ENCODE measurements at regions not wholly inside any gene's neighbourhood (a gene's known extent, or its start where the extent isn't known, plus 50 kb on each side); places are given as distances from the start of the nearest gene placed in this dataset.

DNA sequence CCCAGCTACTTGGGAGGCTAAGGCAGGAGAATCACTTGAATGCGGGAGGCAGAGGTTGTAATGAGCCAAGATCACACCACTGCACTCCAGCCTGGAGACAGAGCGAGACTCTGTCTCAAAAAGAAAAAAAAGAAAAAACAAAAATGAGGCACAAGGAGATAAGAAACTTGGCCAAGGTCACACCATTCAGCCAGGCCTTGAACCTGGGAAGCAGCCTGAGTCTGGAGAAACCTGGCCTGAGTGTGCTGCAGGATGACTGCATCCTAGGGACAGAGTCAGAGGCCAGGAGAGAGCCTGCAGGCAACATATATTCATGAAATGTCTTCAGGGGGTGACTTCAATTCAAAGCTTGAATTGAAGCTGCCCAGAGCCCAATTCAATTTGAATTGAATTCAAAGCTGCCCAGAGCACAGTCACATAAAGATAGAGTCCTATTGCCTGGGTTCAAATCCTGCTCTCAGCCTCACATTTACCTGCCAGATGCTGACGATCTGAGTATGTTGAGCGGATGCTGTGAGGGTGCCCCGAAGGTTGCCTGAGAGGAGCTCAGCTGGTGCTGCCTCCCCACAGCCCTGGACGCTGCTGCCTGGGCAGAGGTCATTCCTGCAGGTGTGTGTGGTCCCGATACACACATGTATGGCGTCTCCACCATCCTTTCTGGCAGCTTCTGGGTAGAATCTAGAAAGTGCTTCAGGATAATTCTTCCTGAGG, 307.7 kb downstream of the AJAP1 start:
- no peak for DNase-seq (ENCODE audit: low read depth in 2 of 2)

DNA sequence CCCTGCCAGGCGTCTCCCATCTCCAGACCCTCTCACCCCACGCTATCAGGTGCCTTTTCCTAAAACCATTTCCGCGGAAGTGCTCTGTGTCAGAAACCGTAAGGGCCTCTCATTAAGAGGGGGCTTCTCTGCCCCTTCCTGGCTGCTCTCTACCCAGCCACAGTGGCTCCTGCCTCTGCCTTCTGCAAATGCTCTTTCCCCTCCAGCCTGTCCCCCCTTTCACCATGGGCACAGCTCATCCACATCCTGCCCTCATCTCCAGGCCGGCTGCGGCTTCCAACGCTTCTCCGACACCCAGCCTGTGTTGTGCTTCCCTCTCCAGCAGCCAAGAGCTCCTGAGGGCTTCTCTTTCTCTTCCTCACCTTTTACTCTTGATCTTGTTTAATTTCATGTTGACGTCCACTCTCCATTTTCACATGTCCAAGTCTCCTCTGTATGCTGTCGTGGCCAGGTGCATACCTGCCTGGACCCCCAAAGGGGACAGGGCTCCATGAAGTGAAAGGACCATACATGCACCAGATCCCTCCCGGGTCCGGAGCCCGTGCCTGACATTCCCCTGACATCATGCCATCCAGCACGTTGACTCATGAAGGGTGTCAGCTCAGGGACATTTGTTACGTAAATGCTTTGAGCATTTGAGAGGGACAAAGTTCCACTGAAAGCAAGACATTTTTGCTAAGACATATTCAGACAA, 306.5 kb downstream of the AJAP1 start:
- DNase-seq (ENCODE audit: low read depth in 2 of 2): no peak

DNA sequence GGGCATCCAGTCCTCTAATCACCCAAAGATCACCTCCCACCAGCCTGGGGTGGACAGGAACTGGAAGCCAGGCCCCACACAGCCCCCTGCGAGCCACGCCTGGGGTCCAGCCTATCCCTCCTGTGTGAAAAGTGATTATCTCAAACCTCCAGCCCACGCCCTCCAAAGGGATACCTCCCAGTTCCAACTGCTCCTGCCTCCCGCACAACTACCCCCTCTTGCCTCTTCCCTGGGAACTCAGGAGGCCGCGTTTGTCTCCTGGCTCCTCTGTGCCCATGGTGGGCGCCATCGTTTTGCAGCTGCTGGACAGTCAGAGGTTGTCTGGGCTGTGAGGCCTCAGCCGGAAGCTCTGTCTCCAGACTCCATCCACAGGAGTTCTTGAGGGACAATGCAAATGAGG, 305.9 kb downstream of the AJAP1 start:
- no peak for DNase-seq (ENCODE audit: low read depth in 2 of 2)

DNA sequence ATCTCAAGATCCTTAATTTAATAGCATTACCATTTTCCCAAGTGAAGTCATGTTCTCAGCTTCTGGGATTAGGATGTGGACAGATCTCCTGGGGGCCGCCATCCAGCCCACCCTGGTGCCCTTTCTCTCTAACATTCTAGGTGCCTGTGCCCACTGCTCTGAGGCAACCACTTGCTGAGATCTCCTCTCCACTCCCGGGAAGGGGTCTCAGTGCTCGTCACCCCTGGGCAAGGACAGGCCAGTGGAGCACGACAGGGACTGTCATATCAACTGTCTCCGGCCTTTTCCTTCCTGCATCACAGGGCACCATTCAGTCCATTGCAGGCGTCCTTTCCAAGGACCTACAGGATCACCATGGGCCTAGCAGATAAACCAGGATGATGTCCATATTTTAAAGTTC, 304.8 kb downstream of the AJAP1 start:
- DNase-seq (ENCODE audit: low read depth in 2 of 2): no peak

DNA sequence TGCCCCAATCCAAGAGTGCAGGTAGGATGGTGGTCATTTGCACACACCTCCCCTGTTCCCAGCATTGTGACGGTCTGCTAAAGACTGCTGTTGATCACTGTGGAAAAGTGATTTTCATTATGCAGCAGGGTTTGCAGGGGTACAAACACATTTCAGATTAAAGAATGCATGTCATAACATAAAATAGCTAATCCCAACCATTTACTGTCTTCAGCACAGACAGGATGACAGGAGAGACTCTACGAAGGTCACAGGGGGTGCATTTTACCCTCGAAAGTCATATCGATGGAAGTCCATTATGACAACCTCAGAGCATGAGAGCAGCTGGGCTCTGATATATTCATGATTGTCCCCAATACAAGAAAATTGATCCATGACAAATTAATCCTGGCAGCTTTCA, 302.6 kb downstream of the AJAP1 start:
- DNase-seq (ENCODE audit: low read depth in 2 of 2): no peak

DNA sequence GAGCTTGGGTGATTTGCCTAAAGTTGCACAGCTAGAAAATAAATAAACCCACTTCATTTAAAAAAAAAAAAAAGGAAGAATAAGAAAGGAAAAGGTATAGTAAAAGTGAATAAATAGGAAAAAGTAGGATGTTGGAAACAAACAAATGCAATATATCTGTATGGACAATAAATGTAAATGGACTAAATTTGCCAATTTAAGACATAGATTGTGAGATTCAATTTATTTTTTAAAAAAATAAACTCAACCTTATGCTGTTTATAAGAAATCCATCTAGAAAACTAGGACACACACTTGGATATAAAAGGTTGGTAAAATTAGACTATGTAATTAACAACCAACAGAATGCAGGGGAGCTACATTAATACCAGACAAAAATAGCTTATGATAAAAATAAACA, 300.0 kb downstream of the AJAP1 start:
- DNase-seq (ENCODE audit: low read depth in 2 of 2): no peak

DNA sequence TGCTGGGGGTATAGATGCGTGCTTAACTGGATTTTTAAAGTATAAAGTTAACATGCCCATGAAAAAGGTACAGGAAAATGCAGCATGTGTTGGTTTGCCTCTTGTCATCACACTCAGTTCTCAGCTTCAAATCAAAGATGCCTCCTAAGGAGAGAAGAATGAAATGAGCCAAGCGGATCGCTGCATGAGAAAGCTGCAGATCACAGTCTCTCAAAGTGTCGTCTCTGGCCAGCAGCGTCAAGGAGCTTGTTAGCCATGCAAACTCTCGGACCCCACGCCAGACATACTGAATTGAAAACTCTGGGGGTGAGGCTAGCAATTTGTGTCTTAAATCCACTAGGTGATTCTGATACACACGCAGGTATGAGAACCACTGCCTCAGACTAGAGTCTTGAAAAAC, 297.2 kb downstream of the AJAP1 start:
- DNase-seq (ENCODE audit: low read depth in 2 of 2): no peak

DNA sequence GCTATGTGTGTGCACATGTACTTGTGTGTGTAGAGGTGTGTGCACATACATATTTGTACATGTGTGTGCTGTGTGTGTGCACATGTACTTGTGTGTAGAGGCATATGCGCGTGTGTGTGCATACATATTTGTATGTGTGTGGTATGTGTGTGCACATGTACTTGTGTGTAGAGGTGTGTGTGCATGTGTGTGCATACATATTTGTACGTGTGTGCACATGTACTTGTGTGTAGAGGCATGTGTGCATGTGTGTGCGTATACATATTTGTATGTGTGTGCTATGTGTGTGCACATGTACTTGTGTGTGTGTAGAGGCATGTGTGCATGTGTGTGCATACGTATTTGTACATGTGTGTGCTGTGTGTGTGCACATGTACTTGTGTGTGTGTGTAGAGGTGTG, 291.9 kb downstream of the AJAP1 start:
- DNase-seq (ENCODE audit: low read depth in 2 of 2): no peak

DNA sequence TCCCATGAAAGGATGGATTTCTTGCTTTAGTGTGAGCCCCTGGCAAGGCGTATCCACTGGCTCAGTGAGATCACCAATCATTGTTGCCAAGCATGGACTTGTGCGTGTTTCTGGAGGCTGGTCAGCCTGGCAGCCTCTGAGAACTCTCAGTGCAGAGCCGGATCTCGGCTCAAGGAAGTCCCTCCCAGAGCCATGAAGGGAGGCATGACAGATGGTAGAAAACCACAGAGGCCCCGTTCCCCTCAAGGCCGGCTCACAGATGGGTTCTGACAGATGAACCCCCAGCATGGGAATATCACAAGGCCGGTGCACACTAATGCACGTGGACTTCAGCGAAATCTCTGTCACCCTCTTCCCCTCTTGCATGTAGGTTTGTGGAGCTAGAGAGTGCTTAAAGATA, 290.5 kb downstream of the AJAP1 start:
- no peak for DNase-seq (ENCODE audit: low read depth in 2 of 2)

DNA sequence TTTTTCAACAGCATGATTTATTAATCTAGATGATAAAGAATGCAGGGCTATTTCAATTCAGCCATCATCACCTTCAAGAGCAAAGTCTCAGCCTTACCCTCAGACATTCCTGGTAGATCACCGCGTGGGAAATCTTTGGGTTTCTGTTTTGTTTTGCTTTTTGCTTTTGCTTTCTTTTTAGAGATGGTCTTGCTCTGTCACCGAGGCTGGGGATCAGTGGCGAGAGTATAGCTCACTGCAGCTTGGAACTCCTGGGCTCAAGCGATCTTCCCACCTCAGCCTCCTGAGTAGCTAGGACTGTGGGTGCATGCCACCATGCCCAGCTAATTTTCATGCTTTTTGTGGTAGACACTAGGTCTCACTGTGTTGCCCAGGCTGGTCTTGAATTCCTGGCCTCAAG, 289.7 kb downstream of the AJAP1 start:
- DNase-seq (ENCODE audit: low read depth in 2 of 2): no peak

DNA sequence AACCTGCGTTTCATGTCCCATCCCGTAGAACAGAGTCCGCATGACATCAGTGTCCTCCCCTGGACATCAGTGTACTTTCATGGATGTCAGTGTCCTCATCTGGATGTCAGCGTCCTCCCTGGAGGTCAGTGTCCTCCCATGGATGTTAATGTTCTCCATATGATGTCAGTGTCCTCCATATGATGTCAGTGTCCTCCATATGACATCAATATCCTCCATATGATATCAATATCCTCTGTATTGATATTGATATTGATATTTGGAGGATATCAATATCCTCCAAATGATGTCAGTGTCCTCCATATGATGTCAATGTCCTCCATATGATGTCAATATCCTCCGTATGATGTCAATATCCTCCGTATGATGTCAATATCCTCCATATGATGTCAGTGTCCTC, 284.9 kb downstream of the AJAP1 start:
- DNase-seq (ENCODE audit: low read depth in 2 of 2): no peak

DNA sequence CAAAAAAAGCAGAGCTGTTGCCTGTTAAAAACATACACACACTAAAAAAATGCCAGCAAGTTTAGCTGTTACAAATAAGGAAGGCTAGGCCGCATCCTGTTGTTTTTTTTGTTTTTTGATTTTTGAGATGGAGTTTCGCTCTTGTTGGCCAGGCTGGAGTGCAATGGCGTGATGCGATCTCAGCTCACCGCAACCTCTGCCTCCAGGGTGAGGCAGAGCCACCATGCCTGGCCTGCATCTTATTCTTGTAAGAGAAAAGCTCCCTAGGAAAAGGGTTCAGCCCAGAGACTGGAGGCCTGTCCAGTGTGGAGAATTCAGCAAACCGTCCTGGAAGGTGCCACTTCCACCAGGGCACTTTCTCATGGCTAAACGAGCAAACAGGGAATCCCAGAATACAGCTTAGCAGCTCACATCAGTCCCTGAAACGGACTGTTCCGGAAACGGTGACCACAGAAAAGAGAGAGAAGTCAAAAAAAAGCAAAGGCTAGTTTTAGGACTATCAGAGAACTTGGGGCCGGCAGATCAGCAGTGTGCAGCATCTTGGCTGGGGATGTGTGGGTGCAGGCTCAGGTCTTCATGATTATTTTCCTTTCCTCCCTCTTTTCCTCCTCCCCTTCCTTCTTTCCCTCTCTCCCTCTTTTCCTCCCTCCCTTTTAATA, 283.6 kb downstream of the AJAP1 start:
- no peak for DNase-seq (ENCODE audit: low read depth in 2 of 2)

DNA sequence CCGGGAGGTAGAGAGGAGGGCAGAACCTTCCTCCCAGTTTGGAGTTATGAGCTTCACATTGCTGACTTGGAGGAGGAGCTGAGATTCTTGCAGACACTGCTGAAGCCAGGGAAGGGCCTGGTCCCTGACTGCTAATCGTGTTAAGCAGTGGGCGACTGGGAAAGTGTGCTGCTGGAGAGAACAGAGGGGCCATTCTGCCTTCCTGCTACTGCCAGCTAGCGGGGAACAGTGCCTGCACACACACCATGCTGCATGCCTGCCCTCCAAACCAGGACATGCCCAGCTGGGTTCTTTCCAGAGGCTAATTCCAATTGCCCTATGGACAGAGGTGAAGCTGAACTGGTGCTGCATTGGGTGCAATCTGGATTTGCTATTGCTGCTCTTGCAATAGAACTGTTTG, 281.4 kb downstream of the AJAP1 start:
- no peak for DNase-seq (ENCODE audit: low read depth in 2 of 2)

DNA sequence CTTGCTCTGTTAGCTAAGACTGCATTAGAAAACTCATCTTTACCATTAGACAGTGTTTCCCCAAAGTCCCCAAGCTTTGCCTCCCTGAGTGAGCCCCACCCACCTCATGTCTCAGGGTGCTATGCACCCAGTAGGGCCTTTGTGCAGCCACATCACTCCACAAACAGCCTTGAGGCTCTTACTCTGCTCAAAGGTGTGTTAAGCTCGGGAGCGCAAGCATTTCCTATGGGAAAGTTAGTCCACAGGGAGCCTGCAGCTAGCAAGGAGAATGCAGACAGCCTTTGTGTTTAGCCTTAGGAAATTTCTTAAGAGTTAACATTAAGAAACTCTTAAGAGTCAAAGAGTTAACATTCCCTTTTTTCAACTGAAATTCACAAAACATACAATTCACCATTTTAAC, 278.8 kb downstream of the AJAP1 start:
- DNase-seq (ENCODE audit: low read depth in 2 of 2): no peak

DNA sequence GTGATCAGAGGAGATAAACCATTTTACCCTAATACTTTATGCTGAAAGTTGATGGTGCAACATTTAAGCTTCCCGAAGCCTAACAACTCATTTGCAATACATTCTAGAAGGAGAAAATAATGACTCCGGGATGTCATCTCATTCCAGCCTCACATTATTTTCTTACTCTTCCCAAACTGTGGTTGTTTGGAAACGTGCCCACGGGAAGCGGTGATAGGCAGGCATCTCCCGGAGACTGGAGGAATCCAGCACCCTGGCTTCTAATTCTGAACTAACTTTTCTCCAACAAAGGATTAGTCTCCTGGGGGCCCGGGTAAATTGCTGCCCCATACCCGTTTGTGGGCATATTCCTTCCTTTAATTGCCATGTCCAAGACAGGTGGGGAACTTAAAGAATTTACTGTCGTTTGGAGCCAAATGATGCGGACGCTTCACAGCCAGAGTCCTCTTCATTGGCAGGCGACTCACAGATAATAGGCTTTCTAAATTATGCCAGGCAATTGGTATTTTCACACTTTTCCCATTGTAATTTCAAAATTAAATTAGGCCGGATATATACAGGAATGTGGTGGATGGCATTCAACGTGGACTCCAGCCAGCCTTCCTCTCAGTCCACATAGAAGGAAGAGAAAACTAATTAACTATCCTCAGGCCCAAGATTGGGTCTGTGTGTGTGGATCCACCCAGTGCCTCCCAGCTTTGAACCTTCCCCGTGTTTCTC, 278.1 kb downstream of the AJAP1 start:
- no peak for DNase-seq (ENCODE audit: low read depth in 2 of 2)

DNA sequence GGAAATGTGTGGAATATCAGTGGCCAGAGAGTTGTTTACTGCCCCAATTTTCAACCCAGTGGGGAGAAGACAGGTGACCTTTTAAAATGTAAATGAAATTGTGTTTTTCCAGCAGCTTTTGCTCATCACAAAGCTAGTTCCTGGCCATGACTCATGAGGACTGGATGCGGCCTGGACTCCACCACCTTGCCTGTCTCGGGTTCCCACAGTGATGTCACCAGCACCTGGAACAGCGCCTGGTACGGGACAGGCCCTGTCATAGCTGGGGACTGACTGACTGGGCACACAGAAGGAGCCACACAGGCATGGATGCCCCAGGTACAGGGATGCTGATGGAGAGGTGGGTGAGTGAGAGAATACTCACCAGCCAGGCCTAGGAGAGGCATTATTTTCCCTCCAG, 277.1 kb downstream of the AJAP1 start:
- DNase-seq (ENCODE audit: low read depth in 2 of 2): no peak

DNA sequence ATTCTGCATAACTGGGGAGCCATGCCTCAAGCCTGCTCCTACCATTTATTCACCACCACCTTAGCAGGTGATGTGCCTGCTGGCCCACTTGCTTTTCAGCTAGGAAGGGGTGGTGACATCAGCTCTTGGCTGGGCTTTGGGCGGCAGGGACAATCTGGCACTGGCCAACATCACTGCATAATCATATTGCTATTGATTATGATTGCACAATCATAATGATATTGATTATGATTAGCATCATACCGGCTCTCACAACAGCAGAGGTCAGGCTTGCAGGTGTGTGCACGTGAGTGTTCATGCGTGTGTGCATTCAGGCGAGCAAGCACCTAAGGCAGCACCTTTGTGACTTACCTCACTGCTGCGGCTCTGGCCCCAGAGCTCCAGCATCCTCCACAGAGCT, 273.8 kb downstream of the AJAP1 start:
- no peak for DNase-seq (ENCODE audit: low read depth in 2 of 2)

DNA sequence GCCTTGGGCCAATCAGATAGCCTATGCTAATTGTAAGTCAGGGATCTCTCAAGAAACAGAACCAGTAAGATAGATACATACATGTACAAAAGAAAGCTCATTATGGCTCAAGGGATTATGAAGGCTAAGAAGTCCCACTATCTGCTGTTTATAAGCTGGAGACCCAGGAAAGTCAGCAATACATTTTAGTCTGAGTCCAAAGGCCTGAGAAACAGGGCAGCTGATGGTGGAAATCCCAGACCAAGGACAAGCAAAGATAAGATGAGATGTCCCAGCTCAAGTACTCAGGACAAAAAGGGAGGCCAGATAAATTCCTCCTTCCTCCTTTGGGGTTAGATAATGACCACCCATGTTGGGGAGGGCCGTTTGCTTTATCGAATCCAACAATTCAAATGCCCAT, 269.9 kb downstream of the AJAP1 start:
- DNase-seq (ENCODE audit: low read depth in 2 of 2): no peak

DNA sequence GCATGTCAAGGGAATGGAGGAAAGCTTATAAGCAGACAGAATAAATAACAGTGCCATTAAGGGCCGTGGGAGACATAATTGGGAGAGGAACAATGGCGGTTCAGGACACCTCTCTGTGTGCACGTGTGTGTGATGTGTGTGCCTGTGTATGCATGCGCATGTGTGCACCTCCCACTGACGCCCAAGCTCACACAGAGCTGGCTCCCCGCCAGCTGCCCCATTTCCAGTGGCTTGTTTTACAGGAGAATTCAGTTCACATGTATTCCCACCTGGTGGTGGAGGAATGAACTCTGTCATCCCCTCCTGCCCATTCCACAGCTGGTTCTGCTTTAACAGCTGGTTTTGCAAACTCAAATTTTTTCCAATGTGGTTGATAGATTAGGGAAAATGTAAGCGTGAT, 262.2 kb downstream of the AJAP1 start:
- no peak for DNase-seq (ENCODE audit: low read depth in 2 of 2)

DNA sequence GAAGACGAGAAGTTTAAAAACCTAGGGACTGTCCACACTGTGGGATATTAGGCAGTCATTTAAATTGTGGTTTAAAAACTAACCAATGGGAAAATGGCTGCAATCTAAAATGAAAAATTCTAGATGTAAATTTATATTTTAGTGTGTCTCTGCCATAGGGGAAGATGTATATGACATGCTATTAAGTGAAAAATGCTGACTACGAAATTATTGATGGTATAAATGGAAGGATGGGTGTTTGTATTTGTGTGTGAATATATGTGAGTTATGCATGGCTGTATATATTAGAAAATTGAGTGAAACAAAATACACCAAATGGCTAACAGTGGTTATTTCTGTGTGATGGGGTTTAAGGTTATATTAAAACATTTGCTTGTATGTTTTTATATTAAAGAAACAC, 260.7 kb downstream of the AJAP1 start:
- no peak for DNase-seq (ENCODE audit: low read depth in 2 of 2)

DNA sequence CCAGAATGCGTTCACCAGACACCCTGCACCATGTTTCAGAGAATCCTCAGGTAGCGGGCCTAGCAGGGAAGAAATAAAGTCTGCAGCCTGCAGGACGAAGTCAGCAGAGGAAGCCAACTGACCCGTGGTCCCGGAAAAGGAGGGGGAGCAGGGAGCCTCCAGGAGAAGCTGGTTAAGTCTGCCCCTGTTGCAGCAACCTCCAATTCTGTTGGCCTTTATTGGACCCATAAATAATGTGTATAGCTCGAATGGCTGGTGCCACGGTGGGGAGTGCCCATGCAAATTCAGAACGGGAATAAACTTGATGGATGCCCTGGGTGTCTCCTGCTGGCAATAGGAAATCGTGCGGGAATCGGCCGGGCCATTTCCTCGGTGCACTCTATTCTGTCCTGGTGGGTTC, 254.1 kb downstream of the AJAP1 start:
- no peak for DNase-seq (ENCODE audit: low read depth in 2 of 2)

DNA sequence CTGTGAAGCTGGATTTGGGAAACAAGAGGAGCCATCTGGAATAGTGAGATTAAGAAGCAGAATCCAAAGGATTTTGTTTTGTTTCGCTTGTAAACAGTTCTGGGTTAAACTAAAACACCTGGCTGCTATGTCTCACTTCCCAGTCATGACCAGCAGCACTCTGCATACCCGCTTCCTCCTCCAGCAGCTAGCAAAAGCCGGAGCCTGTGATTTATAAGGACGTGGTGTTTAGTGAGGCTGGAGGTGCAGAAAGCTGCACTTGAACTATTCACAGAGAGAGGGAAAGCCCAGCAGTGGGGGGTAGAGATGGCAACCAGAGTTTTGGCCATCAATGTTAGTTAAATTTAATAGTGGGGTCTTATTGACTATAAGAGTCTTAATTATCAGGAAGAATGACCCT, 240.2 kb downstream of the AJAP1 start:
- no peak for DNase-seq (ENCODE audit: low read depth in 2 of 2)

DNA sequence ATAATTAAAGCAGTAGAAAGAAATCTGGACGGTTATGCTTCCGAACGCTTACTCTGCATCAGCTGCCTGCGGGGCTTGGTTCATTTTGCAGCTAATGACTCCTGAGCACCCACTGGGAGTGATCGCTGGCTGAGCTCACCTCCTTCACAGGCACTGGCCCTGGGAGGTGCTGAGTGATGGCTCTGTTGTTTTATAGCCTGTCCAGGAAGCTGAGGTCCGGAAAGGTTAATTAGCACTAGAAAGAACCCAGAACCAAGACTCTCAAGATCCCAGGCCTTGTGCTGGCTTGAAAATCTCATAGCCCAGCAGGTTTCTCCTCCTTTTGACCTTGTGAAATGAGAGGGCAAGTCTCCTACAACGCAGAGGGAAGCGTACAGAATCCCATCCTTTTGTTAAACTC, 226.2 kb downstream of the AJAP1 start:
- no peak for DNase-seq (ENCODE audit: low read depth in 2 of 2)

Measured in stimulated activated CD4-positive, alpha-beta T cell treated with anti-CD3 and anti-CD28 coated beads, Interleukin-4, amount 100 ng/mL, for 48 hours (primary cell).